Retinal pigment epithelial cell (primary cell): ENCODE measurements at regions not wholly inside any gene's neighbourhood (a gene's known extent, or its start where the extent isn't known, plus 50 kb on each side); places are given as distances from the start of the nearest gene placed in this dataset.
"Not testable (repeated sequence)": the region's sequence is repeated elsewhere in the genome, so short reads cannot be mapped to it uniquely, and the experiment has no call there.

Experiments used
- DNase-seq: peaks from one replicate; pipeline ENCODE4 v3.0.0-alpha.2; 2010; ENCODE audit warnings: low read depth
- H3K4me3 ChIP-seq: 2 replicates; pipeline ENCODE4 v1.5.1; 2011; ENCODE audit warnings: mild to moderate bottlenecking, low read length, control low read depth, moderate library complexity
- CTCF ChIP-seq: conservative IDR thresholded peaks from 2 replicates; pipeline ENCODE4 v1.5.1; 2011; ENCODE audit warnings: low read depth, low read length, control low read depth, inconsistent platforms

- no peak for DNase-seq
- no peak overlapping the region for H3K4me3 ChIP-seq
- no peak for TF ChIP-seq CTCF
Measured at GRCh38 chr2:177002983-177003382, 209.6 kb upstream of the HNRNPA3 start.

- not testable (repeated sequence) for H3K4me3 ChIP-seq, DNase-seq
Measured at GRCh38 chr2:177007726-177008125, 204.9 kb upstream of the HNRNPA3 start.

- H3K4me3 ChIP-seq, DNase-seq: not testable (repeated sequence)
Measured at GRCh38 chr2:177008662-177009061, 203.9 kb upstream of the HNRNPA3 start.

GRCh38 chr2:177010146-177010545 is 202.4 kb upstream of the HNRNPA3 start:
- no peak for DNase-seq
- TF ChIP-seq CTCF: no peak
- no peak overlapping the region for H3K4me3 ChIP-seq

- no peak for DNase-seq
- no peak for TF ChIP-seq CTCF
- H3K4me3 ChIP-seq: no peak overlapping the region
Measured at GRCh38 chr2:177010861-177011260, 201.7 kb upstream of the HNRNPA3 start.

- DNase-seq: no peak
- H3K4me3 ChIP-seq: no peak overlapping the region
- no peak for TF ChIP-seq CTCF
Measured at GRCh38 chr2:177014946-177015345, 197.6 kb upstream of the HNRNPA3 start.

GRCh38 chr2:177015356-177015923 is 197.2 kb upstream of the HNRNPA3 start:
- no peak overlapping the region for H3K4me3 ChIP-seq
- no peak for DNase-seq
- TF ChIP-seq CTCF: no peak

- no peak for TF ChIP-seq CTCF
- no peak overlapping the region for H3K4me3 ChIP-seq
- no peak for DNase-seq
Measured at GRCh38 chr2:177020524-177021119, 192.0 kb upstream of the HNRNPA3 start.
